Mononuclear cell (primary cell): ENCODE measurements at regions not wholly inside any gene's neighbourhood (a gene's known extent, or its start where the extent isn't known, plus 50 kb on each side); places are given as distances from the start of the nearest gene placed in this dataset.

Experiments
- H3K27me3 ChIP-seq: 2 replicates; pipeline ENCODE4 v1.6.0; 2011; ENCODE audit warnings: low read length, control low read depth; ENCODE audit not compliant: insufficient read depth
- H3K4me1 ChIP-seq: 2 replicates; pipeline ENCODE4 v1.5.1; 2011; ENCODE audit warnings: mild to moderate bottlenecking, low read length, control low read depth; ENCODE audit not compliant: insufficient read depth
- H3K4me3 ChIP-seq: 2 replicates; pipeline ENCODE4 v1.5.1; 2011; ENCODE audit warnings: mild to moderate bottlenecking, low read length, moderate library complexity
- H3K9me3 ChIP-seq: 2 replicates; pipeline ENCODE4 v1.5.1; 2011; ENCODE audit warnings: low read depth, mild to moderate bottlenecking, control low read depth, low read length

- Histone ChIP-seq H3K4me3 (no peak overlapping the region), H3K27me3 (no peaks in the 10 kb centered on the region), H3K4me1 (peaks cover 53% of the 10 kb centered on the region), H3K9me3 (no peaks in the 10 kb centered on the region)
Measured at GRCh38 chr12:123085730-123086487, 65.0 kb downstream of the PITPNM2 start.

- Histone ChIP-seq H3K9me3 (no peaks in the 10 kb centered on the region), H3K4me1 (peaks cover 48% of the 10 kb centered on the region), H3K27me3 (no peaks in the 10 kb centered on the region), H3K4me3 (no peak overlapping the region)
Measured at GRCh38 chr12:123085066-123085465, 65.8 kb downstream of the PITPNM2 start.

- H3K4me1 ChIP-seq = peaks cover 36% of the 10 kb centered on the region
- H3K27me3 ChIP-seq = no peaks in the 10 kb centered on the region
- no peak overlapping the region for H3K4me3 ChIP-seq
- H3K9me3 ChIP-seq = no peaks in the 10 kb centered on the region
Measured at GRCh38 chr12:123083661-123084571, 67.0 kb downstream of the PITPNM2 start.

DNA sequence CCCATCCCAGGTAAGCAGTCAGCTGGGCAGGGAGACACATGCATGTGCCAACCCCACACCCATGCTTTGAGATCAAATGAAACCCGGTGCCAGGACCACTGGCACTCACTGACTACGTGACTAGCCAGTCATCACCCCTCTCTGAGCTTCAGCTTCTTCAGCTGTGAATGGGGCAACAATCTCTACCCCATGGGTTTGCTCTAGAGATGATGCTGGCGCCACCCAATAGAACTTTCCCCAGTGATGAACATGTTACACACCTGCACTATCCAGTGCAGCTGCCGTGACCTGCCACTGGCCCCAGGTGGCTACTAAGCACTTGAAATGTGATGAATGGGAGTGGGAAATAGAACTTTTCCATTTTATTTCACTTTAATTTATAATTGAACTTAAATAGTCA is 70.3 kb downstream of the PITPNM2 start:
- Histone ChIP-seq H3K4me3 (no peak overlapping the region), H3K9me3 (no peaks in the 10 kb centered on the region), H3K4me1 (peaks cover 36% of the 10 kb centered on the region), H3K27me3 (no peaks in the 10 kb centered on the region)

- peaks cover 37% of the 10 kb centered on the region for H3K4me1 ChIP-seq
- no peaks in the 10 kb centered on the region for H3K9me3 ChIP-seq
- H3K27me3 ChIP-seq = no peaks in the 10 kb centered on the region
- H3K4me3 ChIP-seq = no peak overlapping the region
Measured at GRCh38 chr12:123078531-123079155, 72.2 kb downstream of the PITPNM2 start.

DNA sequence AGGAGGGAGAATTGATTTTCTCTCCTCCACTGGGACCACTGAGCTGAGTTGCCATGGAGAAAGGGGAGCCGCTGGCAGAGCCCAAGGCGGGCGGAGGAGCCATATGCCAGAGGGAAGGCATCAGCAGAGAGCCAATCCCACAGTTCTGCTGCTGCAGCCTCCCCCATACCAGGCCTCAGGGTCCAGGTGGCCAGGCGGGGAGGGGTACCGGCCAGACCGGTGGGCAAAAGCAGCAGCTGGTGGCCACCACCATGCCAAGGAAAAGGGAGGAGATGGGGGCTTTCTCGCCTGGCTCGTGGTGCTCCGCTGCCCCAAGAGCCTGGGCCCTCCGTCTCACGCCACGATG is 72.8 kb downstream of the PITPNM2 start:
- Histone ChIP-seq H3K9me3 (no peaks in the 10 kb centered on the region), H3K4me1 (peaks cover 35% of the 10 kb centered on the region), H3K4me3 (no peak overlapping the region), H3K27me3 (no peaks in the 10 kb centered on the region)

DNA sequence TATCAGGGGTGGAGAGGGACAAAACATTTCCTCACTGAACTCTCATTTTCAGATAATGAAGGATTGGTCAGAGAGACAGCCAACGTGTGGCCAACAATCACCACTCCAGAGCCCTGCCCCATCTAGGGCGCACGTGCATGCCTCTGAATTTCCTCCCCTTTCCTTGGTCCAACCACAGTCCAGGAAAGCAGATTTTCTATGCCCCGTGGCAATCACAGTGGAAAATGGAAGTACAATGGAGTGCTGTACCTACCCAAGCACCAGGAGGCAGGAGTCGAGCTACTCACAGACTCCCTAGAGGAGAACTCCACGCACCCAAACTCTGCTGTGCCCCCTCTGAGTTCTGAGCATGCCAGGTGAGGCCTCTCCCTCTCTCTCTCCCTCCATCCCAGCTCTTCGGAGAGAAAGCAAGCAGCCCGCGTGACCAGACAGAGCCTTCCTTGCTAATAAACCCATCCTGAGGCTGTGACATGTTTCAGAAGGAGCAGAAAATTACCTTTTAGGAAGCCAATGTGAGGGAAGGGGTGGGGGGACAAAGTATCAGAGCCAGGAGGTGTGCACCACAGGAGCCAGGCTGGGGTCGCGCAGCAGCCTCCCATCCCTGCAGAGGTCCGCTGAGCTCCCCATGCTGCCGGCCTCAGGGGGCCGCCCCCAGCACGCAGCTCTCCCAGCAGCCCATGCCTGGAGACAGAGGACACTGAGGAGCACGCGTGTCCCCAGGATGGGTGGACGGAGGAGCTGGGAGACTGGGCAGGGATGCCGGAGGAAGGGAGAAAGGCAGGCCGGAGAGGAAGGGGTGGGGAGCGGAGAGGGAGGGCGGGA is 73.4 kb downstream of the PITPNM2 start:
- Histone ChIP-seq H3K4me3 (no peak overlapping the region), H3K27me3 (no peaks in the 10 kb centered on the region), H3K9me3 (no peaks in the 10 kb centered on the region), H3K4me1 (peaks cover 35% of the 10 kb centered on the region)

- Histone ChIP-seq H3K4me3 (no peak overlapping the region), H3K4me1 (peaks cover 35% of the 10 kb centered on the region), H3K9me3 (no peaks in the 10 kb centered on the region), H3K27me3 (no peaks in the 10 kb centered on the region)
Measured at GRCh38 chr12:123076604-123077297, 74.1 kb downstream of the PITPNM2 start.

DNA sequence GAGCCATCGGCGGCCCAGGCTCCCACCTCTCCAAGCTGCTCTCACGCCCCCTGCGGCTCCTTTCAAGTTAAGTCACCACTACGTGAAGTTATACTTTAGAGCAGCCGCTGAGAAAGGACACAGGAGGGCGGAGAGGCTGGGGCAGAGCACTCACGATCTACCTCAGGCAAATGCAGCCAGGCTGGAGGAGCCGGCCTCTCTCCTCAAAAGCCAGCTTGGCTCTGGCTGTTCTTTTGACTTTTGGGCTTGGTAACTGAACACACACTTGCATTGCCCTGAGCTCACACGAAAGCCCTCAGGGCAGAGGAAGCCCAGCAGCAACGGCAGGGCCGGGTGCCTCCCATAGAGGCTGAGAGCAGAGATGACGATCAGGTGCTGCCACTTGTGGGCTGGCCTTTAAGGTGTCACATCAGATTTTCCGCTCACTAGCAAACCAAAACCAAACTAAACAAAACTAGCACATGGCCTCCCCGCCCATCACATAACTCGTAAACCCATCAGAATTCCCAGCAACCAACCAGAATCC is 75.2 kb downstream of the PITPNM2 start:
- H3K4me3 ChIP-seq = peak overlapping the region; percentile 25
- H3K9me3 ChIP-seq = no peaks in the 10 kb centered on the region
- H3K27me3 ChIP-seq = no peaks in the 10 kb centered on the region
- H3K4me1 ChIP-seq = peaks cover 36% of the 10 kb centered on the region

DNA sequence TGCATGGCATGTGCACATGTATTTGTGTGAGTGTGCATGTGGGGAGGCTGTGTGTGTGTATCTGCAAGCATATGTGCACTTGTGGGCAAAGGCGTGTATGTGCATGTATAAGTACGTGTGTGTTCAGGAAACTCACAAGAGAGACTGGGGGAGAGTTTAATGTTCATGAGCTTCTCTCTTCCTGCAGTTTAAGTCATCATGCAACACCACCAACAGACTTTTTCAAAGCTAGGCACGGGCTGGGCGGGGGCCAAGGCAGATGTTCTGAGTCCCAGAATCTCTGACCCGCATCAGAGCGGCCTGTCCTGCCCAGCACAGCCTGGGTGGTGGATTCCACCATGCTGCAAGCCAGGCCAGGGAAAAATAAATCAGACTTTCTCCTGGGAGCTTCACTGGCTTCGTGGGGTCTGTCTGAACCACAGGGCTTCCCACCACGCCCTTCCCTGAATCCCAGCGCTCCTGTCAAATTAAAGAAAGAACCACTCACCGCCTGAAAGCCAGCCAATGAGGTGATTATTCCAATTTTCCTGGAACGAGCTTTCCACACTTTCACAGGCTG is 75.7 kb downstream of the PITPNM2 start:
- Histone ChIP-seq H3K4me1 (peaks cover 40% of the 10 kb centered on the region), H3K27me3 (no peaks in the 10 kb centered on the region), H3K4me3 (peak overlapping the region; percentile 25), H3K9me3 (no peaks in the 10 kb centered on the region)

DNA sequence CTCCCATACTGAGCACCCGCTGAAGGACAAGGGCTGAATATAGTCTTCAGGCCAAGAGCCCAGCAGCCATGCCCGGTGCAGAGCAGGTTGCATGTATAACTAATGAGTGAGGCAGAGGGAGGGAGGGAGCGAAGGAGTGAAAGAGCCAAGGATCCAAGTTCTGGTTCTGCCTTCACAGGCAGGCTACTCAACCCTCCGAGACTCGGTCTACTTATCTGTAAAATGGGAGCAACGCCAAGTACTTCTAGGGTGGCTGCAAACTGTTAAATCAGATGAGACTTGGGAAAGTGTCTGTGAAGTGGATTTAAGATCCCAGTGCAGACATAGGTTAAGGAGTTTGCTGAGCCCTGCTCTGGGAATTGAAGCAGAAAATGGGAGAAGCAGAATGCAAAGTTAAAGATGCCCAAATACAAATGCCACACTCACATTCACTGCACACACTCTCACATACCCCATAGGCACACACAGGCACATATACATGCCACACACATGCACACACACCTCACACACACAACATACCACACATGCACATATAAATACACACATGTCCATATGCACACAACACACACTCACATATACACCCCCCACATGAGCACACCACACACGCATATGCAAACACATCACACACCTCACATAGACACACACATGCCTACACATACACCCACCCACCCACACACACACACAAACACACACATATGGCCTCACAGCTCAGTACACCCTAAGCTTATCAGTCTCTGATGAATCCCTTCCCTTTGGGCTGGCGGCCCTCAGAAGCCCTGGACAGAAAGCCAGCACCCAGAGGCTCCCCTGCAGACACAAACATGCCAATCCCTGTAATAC is 76.7 kb downstream of the PITPNM2 start:
- Histone ChIP-seq H3K4me3 (peak overlapping the region; percentile 0), H3K27me3 (no peaks in the 10 kb centered on the region), H3K9me3 (no peaks in the 10 kb centered on the region), H3K4me1 (peaks cover 40% of the 10 kb centered on the region)

- Histone ChIP-seq H3K4me3 (no peak overlapping the region), H3K9me3 (no peaks in the 10 kb centered on the region), H3K27me3 (no peaks in the 10 kb centered on the region), H3K4me1 (peaks cover 40% of the 10 kb centered on the region)
Measured at GRCh38 chr12:123073292-123073691, 77.6 kb downstream of the PITPNM2 start.

GRCh38 chr12:123071857-123072256 is 79.0 kb downstream of the PITPNM2 start:
- Histone ChIP-seq H3K4me1 (peaks cover 44% of the 10 kb centered on the region), H3K27me3 (no peaks in the 10 kb centered on the region), H3K4me3 (no peak overlapping the region), H3K9me3 (no peaks in the 10 kb centered on the region)
